Upper lobe of right lung (tissue), 1 donor: ENCODE measurements at regions not wholly inside any gene's neighbourhood (a gene's known extent, or its start where the extent isn't known, plus 50 kb on each side); places are given as distances from the start of the nearest gene placed in this dataset.

ENCODE experiments used
- ATAC-seq: fragments of 200-7000 bp; cut with Tn5 transposase; one replicate; pipeline ENCODE4 v1.9.1; 2020; ENCODE audit warnings: mild to moderate bottlenecking, moderate library complexity
- DNase-seq: peaks from one replicate; pipeline ENCODE4 v3.0.0-alpha.2; 2020
- H3K27ac ChIP-seq: fragments of 200-600 bp; one replicate; pipeline ENCODE4 v1.8.0; 2022
- H3K27me3 ChIP-seq: fragments of 200-600 bp; one replicate; pipeline ENCODE4 v1.8.0; 2022; ENCODE audit warnings: mild to moderate bottlenecking
- H3K36me3 ChIP-seq: fragments of 200-600 bp; one replicate; pipeline ENCODE4 v1.8.0; 2022
- H3K4me1 ChIP-seq: fragments of 200-600 bp; one replicate; pipeline ENCODE4 v1.8.0; 2022
- H3K4me3 ChIP-seq: fragments of 200-600 bp; one replicate; pipeline ENCODE4 v1.8.0; 2022; ENCODE audit warnings: mild to moderate bottlenecking
- H3K9me3 ChIP-seq: fragments of 200-600 bp; one replicate; pipeline ENCODE4 v1.8.0; 2022
- CTCF ChIP-seq: fragments of 200-600 bp; IDR thresholded peaks from one replicate; pipeline ENCODE4 v1.8.0; 2022; ENCODE audit warnings: antibody characterized with exemption
- intact Hi-C: fragments of 100-400 bp; cut with DNase I; formaldehyde crosslinking; loops from one replicate; pipeline ENCODE4 v1.11.0; 2022
- donor health status: DM: no; HTN: yes; CAD: no; lungs with severe emphysema.

DNA sequence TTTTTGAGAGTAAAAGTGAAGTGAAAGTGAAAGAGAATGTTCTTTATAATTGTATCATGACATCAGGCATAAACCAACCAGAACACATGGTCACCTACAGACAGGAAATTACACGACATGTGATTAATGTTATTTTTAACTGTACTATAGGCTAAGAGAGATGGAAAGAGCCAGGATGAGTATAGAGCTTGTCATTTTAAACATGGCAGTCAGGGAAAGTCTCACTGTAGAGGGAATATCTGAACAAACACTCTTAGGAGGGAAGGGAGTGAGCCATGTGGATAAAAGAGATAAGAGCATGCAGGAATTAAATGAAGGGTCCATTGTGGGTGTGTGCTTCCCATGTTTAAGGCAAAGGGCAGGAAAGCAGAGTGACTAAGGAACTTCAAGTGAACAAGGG lies 599.1 kb upstream of the FAT3 start:
- Histone ChIP-seq H3K27me3 (no peaks in the 10 kb centered on the region), H3K9me3 (no peaks in the 10 kb centered on the region), H3K4me3 (no peak overlapping the region), H3K4me1 (no peaks in the 10 kb centered on the region), H3K27ac (no peak overlapping the region), H3K36me3 (no peaks in the 10 kb centered on the region)
- DNase-seq (no peak), ATAC-seq (no peak)
- TF ChIP-seq CTCF: no peak
- intact Hi-C loops: no loop called here

- Histone ChIP-seq H3K27me3 (no peaks in the 10 kb centered on the region), H3K4me1 (no peaks in the 10 kb centered on the region), H3K4me3 (no peak overlapping the region), H3K27ac (no peak overlapping the region), H3K36me3 (no peaks in the 10 kb centered on the region), H3K9me3 (no peaks in the 10 kb centered on the region)
- ATAC-seq (no peak), DNase-seq (no peak)
- intact Hi-C loops: no loop called here
- no peak for TF ChIP-seq CTCF
Observed at GRCh38 chr11:91624021-91624420, 600.6 kb upstream of the FAT3 start.

- no peak for DNase-seq
- Histone ChIP-seq H3K36me3 (no peaks in the 10 kb centered on the region), H3K27ac (no peak overlapping the region), H3K27me3 (no peaks in the 10 kb centered on the region), H3K9me3 (no peaks in the 10 kb centered on the region), H3K4me1 (no peaks in the 10 kb centered on the region), H3K4me3 (no peak overlapping the region)
- no peak for TF ChIP-seq CTCF
- intact Hi-C loops: no loop called here
- ATAC-seq: no peak
Observed at GRCh38 chr11:91608677-91609076, 615.9 kb upstream of the FAT3 start.

GRCh38 chr11:91596111-91596510 lies 628.5 kb upstream of the FAT3 start:
- no peak overlapping the region for H3K4me3 ChIP-seq
- H3K27me3 ChIP-seq: no peaks in the 10 kb centered on the region
- no peaks in the 10 kb centered on the region for H3K9me3 ChIP-seq
- DNase-seq (no peak), ATAC-seq (no peak)
- no peaks in the 10 kb centered on the region for H3K36me3 ChIP-seq
- no peak for TF ChIP-seq CTCF
- H3K27ac ChIP-seq: no peak overlapping the region
- no peaks in the 10 kb centered on the region for H3K4me1 ChIP-seq
- intact Hi-C loops: no loop called here

DNA sequence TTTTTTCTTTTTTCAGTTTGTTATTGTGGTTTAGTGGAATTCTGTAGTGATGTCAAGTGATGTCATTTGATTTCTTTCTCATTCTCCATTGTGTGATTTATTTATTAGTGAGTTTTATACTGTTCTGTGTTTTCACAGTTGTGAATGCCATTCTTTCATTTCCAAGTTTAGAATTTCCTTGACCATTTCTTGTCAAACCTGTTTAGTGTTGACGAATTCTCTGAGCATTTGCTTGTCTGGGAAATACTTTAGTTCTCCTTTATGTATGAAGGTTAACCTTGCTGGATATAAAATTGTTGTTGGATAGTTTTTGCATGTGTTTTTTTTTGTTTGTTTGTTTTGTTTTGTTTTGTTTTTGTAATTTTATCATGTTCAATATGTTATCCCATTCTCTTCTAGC lies 633.6 kb upstream of the FAT3 start:
- intact Hi-C loops: no loop called here
- Histone ChIP-seq H3K36me3 (no peaks in the 10 kb centered on the region), H3K9me3 (no peaks in the 10 kb centered on the region), H3K4me3 (no peak overlapping the region), H3K27ac (no peak overlapping the region), H3K4me1 (no peaks in the 10 kb centered on the region), H3K27me3 (no peaks in the 10 kb centered on the region)
- no peak for TF ChIP-seq CTCF
- no peak for ATAC-seq
- DNase-seq: no peak

DNA sequence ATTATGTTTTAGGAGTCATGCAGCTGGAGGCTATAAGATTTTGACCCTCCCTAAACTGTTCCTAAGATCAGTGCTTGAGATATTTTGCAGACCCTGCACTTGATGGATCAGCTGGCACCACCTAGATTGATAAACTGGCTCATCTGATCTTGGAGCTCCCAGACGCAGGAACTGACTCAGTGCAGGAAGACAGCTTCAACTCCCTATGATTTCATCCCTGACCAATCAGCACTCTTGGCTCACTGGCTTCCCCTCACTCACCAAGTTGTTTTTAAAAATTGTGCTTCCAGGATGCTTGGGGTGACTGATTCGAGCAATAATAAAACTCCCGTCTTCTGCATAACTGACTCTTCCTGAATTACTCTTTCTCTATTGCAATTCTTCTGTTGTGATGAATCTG lies 637.5 kb upstream of the FAT3 start:
- Histone ChIP-seq H3K27ac (no peak overlapping the region), H3K36me3 (no peaks in the 10 kb centered on the region), H3K27me3 (no peaks in the 10 kb centered on the region), H3K4me1 (no peaks in the 10 kb centered on the region), H3K9me3 (no peaks in the 10 kb centered on the region), H3K4me3 (no peak overlapping the region)
- ATAC-seq (no peak), DNase-seq (no peak)
- intact Hi-C loops: no loop called here
- TF ChIP-seq CTCF: no peak
